ENCODE measurements at regions not wholly inside any gene's neighbourhood (a gene's known extent, or its start where the extent isn't known, plus 50 kb on each side); places are given as distances from the start of the nearest gene placed in this dataset.
"Not testable (repeated sequence)": the region's sequence is repeated elsewhere in the genome, so short reads cannot be mapped to it uniquely, and the experiment has no call there.

GRCh38 chr1:165147799-165148198 lies 208.7 kb downstream of the LMX1A start:
- no peak for DNase-seq

- DNase-seq: peak; percentile 11
Measured at GRCh38 chr1:165144757-165145397, 211.6 kb downstream of the LMX1A start.

- DNase-seq: peak; percentile 5
Measured at GRCh38 chr1:165143437-165144065, 213.0 kb downstream of the LMX1A start.

GRCh38 chr1:165138960-165139359 lies 217.6 kb downstream of the LMX1A start:
- DNase-seq: no peak

GRCh38 chr1:165137551-165138316 lies 218.8 kb downstream of the LMX1A start:
- no peak for DNase-seq

- DNase-seq: no peak
Measured at GRCh38 chr1:165134431-165134830, 222.1 kb downstream of the LMX1A start.

- DNase-seq: peak; percentile 3
Measured at GRCh38 chr1:165129568-165130164, 226.8 kb downstream of the LMX1A start.

GRCh38 chr1:165124772-165125171 lies 231.7 kb downstream of the LMX1A start:
- DNase-seq: no peak

GRCh38 chr1:165119086-165119485 lies 237.4 kb downstream of the LMX1A start:
- no peak for DNase-seq

- no peak for DNase-seq
Measured at GRCh38 chr1:165117482-165117881, 239.0 kb downstream of the LMX1A start.

- DNase-seq: no peak
Measured at GRCh38 chr1:165116732-165117131, 239.8 kb downstream of the LMX1A start.

GRCh38 chr1:165116171-165116570 lies 240.3 kb downstream of the LMX1A start:
- DNase-seq: no peak

- DNase-seq: no peak
Measured at GRCh38 chr1:165114889-165115285, 241.6 kb downstream of the LMX1A start.

- DNase-seq: no peak
Measured at GRCh38 chr1:165114022-165114888, 242.3 kb downstream of the LMX1A start.

- DNase-seq: no peak
Measured at GRCh38 chr1:165112260-165112659, 244.3 kb downstream of the LMX1A start.

GRCh38 chr1:165109013-165109412 lies 247.5 kb downstream of the LMX1A start:
- DNase-seq: no peak

GRCh38 chr1:165092542-165093162 lies 263.9 kb downstream of the LMX1A start:
- not testable (repeated sequence) for DNase-seq

GRCh38 chr1:165080253-165080896 lies 276.1 kb downstream of the LMX1A start:
- DNase-seq: no peak

GRCh38 chr1:165078391-165078790 lies 278.1 kb downstream of the LMX1A start:
- DNase-seq: no peak

- DNase-seq: no peak
Measured at GRCh38 chr1:165075725-165076370, 280.7 kb downstream of the LMX1A start.

All from stimulated activated CD4-positive, alpha-beta T cell treated with anti-CD3 and anti-CD28 coated beads, Interleukin-12 subunit alpha, Interleukin-12 subunit beta, amount 100 ng/mL, for 4 hours (primary cell).